Left renal cortex interstitium (tissue), 4 donors: ENCODE measurements at regions not wholly inside any gene's neighbourhood (a gene's known extent, or its start where the extent isn't known, plus 50 kb on each side); places are given as distances from the start of the nearest gene placed in this dataset.
"Not testable (repeated sequence)": the region's sequence is repeated elsewhere in the genome, so short reads cannot be mapped to it uniquely, and the experiment has no call there.

ENCODE experiments used
- DNase-seq, 4 donors: peaks; one replicate each; pipeline ENCODE4 v3.0.0-alpha.2; 2013; ENCODE audit warnings: low read depth in 4 of 4, low spot score in 2 of 4, missing footprints in 1 of 4

DNA sequence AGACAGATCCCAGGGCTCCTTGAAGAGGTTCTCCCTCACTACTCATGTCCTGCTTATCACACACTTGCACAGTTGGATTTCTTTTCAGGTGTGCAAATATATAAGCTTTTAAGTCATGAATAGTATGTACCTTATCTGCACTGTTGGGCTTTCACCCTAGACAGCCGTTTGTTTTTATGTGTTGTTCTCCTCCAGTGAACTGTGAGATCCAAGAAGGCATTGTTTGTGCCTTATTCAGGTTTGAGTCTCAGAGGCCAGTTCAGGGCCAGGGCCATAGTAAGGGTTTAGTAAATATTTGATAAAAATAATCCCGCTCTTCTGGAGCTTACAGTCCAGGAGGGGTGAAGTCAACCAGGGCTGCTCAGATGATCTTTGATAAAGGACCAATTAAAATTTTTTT is 480.0 kb downstream of the TMEM38B start:
- no peak for DNase-seq

DNA sequence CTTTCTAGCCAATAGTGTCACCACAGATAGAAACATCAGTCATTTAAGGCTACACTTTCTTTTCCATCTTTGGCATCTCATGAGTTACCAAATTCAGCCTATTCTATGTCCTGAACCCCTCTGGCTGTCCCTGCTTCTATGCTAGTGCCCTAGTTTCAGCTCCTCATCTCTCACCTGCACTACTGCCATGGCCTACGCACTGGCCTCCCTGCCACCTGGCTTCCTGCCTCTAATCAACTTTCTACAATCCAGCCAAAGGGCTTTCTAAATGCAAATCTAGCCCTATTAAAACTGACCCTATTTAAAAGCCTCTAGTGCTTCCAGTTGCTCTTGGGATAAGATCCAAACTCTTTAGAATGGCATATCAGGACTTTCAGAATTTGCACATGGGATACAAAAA is 482.9 kb downstream of the TMEM38B start:
- no peak for DNase-seq

DNA sequence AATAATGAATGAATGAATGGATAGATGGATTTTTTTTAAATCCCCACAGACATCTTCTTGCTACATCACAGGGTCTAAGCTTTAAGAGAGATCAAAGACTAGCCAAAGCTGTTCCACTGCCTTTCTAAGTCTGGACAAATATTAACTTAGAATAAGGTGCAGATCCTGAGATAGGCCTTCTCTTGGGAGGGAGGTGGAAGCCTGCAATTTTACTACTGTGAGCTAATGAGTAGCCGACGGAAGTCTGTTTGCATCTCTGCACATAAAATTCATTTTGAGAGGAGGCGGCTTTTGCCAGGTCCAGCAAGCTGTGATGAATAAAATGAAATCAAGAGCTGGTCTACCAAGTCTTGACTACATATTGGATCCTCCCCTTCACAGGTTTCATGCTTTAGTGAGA is 484.9 kb downstream of the TMEM38B start:
- DNase-seq = peak in 1 of 4 donors; percentile 27

DNA sequence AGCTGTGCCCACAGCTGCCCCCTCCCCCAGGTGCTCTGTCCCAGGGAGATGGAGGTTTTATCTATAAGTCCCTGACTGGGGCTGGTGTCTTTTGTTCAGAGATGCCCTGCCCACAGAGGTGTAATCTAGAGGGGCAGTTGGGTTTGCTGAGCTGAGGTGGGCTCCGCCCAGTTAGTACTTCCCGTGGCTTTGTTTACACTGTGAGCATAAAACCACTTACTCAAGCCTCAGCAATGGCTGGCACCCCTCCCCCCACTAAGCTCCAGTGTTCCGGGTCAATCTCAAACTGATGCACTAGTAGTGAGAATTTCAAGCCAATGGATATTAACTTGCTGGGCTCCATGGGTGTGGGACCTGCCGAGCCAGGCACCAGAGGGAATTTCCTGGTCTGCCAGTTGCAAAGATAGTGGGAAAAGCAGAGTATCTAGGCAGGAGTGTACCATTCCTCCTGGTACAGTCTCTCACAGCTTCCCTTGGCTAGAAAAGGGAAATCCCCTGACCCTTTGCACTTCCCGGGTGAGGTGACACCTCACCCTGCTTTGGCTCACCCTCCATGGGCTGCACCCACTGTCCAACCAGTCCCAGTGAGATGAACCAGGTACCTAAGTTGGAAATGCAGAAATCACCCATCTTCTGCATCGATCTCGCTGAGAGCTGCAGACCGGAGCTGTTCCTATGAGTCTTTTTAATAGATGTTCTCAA is 509.6 kb downstream of the TMEM38B start:
- DNase-seq = not testable (repeated sequence)

DNA sequence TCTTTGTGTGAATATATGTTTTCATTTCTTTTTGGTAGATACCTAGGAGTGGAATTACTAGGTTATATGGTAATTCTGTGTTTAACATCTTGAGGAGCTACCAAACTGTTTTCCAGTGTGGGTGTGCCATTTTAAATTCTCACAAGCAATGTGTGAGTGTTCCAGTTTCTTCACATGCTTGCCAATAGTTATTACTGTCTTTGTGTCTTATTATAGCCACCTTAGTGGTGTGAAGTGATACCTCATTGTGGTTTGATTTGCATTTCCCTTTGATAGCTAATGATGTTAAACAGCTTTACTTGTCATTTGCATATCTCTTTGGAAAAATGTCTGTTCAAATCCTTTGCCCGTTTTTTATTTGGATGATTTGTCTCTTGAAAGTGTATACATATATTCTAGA is 513.0 kb downstream of the TMEM38B start:
- no peak for DNase-seq

DNA sequence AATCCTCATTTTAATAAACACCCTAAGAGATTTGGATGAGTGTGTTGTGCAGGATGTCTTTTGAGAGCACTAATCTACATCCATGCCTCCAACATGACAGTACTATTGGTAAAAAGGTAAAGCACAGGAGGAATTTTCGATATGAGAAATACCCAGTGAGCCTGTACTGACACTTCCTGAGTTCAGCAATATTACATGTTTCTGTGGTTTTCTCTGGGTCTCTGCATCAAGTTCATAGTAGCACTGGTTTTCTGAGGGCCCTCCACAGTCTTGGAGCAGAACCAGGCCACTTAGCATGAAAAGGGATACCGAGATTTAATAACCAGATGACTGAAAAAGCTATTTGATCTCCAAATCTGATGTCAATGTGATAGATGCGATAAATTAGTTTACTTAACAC is 524.1 kb downstream of the TMEM38B start:
- DNase-seq = no peak

DNA sequence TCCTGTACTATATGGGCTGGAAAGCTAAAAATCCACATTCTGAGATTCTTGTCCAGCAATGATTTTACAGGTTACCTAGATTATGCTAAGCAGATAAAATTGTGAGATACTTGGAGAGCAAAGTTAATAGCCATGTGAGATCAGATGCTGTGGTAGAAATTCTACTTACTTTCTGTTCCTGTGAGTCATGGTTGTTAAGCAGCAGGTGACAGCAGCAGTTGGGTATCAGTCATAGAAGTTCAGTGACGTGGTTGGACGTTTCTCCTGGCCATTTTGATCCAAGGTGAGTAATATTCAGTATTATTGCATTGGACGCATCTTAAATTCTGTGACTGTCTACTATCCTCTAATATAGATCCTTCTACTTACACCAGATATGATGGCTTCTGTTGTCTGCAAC is 524.5 kb downstream of the TMEM38B start:
- DNase-seq = no peak

DNA sequence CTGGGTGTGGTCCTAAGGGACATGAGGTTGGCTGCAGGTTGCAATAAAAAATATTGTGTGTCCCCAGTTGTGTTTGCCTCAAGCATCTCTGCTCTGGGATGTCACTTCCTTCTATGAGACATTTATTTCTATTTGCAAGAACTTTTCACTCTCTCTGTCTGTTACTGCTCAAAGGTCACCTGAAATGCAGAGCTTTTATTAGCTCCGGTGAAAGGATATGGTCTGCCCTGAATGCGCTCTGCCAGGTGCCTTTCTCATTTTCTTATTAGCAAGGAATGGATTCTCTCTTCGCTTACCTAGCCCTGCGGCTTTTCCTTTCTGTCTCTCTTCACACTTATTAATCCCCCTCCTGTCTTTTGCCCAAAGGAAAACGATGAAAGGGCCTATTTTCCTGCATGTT is 526.1 kb downstream of the TMEM38B start:
- DNase-seq = no peak

DNA sequence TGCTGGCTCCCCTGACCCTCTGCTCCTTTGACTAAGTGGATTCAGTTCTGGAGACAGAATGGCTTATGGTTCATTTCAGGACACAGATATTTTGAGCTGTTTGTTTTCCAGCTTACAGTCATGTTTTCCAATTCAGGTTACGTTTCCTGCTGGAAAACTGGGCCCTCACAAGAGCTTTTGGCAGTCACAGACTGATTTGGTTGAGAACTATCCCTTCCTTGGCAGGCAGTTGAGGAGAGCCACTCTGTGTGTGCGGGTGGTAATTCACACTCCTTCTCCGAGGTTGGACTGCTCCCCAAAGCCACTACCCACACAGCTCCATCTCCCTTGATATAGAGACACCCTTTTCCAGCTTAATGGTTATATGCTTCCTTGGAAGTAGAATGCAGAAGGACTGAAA is 534.5 kb downstream of the TMEM38B start:
- DNase-seq = no peak

DNA sequence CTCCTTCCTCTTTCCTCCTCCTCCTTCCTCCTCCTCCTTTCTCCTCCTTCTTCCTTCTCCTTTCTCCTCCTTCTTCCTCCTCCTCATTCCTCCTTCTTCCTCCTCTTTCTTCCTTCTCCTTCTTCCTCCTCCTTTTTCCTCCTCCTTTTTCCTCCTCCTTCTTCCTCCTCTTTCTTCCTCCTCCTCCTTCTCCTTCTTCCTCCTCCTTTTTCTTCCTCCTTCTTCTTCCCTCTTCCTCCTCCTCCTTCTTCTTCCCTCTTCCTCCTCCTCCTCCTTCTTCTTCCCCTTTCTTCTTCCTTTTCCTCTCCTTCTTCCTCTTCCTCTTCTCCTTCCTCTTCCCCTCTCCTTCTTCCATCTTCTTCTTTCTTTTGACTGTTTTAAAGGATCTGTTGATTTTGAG is 538.8 kb downstream of the TMEM38B start:
- DNase-seq = no peak

DNA sequence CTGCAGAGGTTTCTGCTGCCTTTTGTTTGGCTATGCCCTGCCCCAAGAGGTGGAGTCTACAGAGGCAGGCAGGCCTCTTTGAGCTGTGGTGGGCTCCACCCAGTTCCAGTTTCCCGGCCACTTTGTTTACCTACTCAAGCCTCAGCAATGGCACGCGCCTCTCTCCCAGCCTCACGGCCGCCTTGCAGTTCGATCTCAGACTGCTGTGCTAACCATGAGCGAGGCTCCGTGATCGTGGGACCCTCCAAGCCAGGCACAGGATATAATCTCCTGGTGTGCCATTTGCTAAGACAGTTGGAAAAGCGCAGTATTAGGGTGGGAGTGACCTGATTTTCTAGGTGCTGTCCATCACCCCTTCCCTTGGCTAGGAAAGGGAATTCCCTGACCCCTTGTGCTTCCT is 566.6 kb downstream of the TMEM38B start:
- not testable (repeated sequence) for DNase-seq

DNA sequence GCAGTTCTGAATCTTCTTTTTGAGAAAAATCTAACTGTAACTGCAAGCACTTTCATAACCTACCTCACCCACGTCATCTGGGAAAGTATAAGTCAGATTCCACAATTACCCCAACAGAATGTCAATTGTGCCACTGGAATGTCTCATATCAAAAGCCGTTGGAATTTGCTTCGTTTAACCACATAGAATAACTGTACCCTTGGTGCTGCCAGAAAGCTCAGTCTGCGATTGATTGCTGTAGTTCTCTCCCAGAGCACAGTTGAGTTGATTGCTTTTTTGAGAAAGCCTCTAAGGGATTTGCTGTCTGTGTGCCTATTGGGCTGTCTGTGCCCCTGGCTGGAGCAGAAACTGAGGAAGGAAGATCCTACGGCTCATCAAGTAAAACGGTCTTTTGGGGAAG is 583.6 kb downstream of the TMEM38B start:
- no peak for DNase-seq

DNA sequence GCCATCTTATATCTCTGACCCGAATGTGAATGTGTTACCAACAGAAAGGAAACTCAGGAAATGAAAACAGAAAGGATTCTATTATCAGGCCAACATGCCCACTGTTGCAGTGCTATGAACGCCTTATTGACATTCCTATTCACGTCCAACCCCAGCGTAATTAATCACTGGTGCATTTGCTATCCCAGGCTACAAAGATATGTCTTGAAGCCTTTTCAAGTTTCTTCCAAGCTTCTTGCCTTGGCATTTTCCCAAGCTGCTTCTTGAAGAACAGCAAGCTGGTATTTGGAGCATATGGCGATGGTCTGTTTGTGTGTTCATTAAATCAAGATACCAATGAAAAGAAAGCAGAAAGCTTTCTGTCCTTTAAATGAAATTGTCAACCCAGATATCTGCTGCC is 579.2 kb upstream of the ZNF462 start:
- DNase-seq = no peak

DNA sequence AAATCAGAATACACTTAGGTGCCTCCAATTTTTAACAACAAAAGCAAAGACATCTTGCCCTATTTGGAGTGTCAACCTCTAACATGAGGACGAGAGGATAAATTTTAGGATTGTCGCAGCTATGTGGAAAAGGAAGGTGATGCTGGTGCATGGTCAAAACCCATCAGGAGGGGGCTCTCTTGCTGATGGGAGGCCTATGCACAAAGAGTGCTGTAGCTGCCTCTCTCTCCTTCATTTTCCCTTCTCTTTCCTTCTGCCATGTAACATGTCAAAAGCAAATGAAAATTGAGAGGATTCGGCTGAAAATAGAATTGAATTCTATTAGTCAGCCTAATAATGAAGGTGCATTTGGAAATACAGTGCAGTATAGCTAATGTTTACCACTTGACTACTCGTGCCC is 578.7 kb upstream of the ZNF462 start:
- no peak for DNase-seq

DNA sequence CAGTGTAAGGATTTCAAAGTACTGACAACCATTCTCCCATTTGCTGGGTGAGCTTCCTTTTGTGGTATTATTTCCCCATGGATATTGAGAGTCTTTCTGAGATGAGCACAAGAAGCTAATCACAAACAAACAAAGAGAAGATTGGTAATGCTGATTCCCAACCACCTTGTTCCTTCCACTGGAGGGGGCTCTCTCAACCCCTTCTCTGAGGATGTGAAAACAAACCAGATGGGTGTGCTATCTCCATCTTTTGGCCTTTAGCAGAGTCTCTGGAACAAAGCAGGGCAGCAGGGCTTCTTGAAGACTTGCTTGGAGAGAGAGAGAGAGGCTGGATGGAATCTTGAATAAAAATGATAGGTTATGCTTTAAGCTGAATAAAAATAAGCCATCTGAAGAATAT is 576.7 kb upstream of the ZNF462 start:
- no peak for DNase-seq

DNA sequence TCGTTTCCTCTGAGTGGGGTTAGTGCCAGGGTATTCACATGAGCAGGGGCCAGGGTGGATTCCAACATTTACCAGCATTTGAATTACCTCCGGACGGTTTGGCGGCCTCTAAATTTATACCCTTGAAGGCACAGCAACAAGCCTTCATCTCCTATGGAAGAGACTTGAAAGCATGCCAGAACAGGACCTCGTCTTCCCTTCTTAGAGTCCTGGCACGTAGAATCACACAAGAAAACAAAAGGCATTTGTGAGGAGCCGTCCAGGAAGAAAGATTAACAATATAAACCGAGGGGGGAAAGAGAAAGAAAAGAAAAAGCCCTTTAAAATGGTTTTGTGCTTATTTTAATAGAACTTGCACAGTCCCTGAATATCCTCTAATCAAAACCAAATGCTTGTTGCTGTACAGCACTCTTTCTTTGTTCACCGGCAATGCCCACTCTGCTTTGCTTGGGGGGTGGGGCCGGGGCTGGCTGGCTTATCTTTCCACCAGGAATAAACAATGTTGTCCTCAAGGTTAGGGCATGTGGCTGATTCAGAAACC is 575.8 kb upstream of the ZNF462 start:
- DNase-seq = no peak

DNA sequence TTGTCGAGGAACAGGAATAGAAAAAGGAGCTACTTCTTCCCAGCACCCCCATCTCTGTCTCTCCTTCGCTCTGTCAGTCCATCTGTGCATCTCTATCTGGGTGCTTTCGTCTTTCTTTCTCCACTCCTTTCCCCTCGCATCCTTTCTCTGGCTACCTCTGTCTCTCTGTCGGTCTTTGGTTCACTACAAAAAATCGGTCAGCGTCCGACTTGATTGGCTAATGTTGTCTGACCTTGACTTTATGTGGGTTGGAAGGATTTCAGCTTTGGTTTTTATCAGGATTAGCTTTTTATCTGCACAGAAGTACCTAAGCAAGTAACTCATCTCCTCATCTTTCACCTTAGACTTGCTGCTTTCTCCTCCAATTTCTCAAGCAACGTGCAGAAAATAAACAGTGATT is 575.2 kb upstream of the ZNF462 start:
- DNase-seq = no peak

DNA sequence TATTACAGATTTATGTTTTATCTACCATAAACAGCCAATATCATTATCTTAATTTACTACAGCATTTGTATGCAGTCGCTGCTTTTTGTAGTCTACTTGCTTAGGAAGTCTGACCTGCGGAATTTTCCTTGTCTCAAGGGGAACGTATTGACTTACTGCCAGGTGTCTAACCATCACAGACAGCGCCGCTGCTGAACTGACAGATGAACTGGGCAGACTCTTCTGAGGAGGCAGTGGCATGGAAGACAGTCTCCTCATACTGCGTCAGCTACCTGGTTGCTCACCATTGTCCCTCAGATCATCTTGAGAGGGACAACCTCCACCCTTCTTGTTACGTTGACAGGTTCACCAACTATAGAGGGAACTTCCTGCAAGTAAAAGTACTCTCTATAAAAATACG is 574.3 kb upstream of the ZNF462 start:
- DNase-seq = no peak

DNA sequence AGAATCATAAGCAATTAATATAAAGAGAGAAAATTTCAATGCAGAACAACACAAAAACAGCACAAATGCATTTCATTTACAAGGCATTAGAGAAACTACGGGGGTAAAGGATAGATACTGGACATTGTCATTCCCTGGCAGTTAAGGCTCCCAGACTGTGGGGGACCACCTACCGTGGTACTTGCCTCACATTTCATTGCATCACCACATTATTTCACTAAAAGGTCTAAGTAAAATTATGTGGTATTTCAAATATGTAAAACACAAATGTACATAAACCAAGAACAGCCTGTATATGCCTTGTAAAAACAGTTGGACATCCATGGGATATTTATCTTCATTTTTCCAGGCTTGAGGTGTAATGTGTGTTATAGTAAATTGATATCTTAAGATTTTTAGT is 571.2 kb upstream of the ZNF462 start:
- no peak for DNase-seq

DNA sequence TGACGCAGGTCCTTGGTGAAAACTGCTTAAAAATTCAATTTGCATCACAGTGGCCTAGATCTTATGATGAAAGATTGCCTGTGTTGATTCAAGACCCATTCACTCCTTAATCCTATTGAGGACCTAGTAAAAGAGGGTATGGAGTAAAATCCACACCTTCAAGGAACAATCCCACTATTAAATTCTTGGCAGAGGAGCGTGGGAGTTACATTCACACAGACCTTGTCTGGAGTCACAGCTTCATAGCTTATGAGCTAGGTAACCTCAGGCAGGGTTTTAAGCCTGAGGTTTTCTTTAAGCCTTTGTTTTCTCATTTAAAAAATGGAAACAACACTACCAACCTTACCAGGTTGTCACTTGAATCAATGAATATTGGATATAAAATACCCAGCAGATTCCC is 566.5 kb upstream of the ZNF462 start:
- DNase-seq = no peak

DNA sequence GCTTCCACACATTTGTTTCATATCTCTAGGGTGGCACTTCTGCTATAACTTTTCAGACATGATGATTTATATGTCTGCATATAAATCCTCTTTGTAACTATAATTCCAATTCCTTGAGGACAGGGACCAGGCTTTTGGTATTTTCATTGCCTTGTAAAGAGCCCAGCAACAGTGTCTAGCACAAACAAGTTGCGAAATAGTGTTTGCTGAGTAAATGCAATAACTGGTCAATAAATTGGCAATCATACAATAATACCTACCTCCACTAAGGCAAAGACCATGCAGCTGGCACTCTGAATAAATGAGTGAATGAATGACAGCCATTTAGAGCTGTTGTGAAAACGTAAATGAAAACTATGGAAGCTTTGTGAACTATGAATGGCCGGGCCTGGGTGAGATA is 564.0 kb upstream of the ZNF462 start:
- no peak for DNase-seq

DNA sequence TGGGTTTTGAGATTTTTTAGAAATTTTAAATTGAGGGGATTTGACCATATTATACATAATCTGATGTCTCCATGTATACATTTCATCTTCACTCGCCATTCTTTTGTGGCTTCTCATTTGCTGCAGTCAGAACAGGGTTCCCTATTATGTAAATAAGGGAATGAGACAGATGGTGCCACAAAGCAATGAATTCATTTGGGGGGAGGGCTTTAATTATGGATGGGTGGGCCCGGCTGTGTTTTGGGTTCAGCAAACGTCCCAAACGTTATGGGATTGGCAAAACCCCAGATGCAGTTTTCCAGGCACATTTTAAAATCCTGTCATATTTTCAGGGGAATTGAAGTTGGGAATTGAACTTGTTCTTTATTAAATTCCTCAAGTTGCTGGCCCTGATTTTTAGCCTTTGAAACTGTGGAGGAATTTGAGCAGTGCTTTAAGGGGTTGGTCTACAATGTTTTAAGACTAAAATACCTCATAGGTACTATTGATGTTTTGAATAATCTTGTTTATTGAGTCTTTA is 558.5 kb upstream of the ZNF462 start:
- no peak for DNase-seq
